ENCODE measurements at regions not wholly inside any gene's neighbourhood (a gene's known extent, or its start where the extent isn't known, plus 50 kb on each side); places are given as distances from the start of the nearest gene placed in this dataset.

- H3K4me3 ChIP-seq (ENCODE audit: low read depth, low read length): no peak overlapping the region
- TF ChIP-seq CTCF (IDR thresholded peaks at IDR 0.05; ENCODE audit: insufficient read depth, low read depth, low read length): no peak
- no peak for DNase-seq (ENCODE audit: low read depth)
Measured at GRCh38 chr6:135798751-135799515, 52.6 kb upstream of the PDE7B start.

Measured in fibroblast of villous mesenchyme (primary cell).